ENCODE measurements at regions not wholly inside any gene's neighbourhood (a gene's known extent, or its start where the extent isn't known, plus 50 kb on each side); places are given as distances from the start of the nearest gene placed in this dataset.

DNA sequence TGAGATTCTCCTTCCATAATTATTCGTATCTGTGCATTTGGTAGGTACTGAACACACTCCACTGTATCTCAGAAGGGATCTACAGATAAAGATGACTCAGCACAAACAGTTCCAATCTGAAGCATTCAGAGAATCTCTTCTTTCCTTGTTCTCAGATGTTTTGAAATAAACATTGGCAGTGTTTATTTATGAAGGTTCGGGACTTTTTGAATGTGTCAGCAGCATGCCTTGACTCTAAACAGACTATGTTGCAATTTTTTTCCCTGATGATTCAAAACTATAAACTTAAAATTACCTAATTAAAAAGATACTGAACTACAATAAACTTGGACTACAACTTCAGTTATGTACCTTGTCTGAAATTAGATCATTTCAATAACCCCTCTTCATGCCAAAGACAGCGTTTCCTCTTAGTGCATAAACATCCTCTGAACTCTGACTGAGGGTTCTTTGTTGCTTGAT is 612.9 kb upstream of the TBL1XR1 start:
- TF ChIP-seq, protein P1, sequence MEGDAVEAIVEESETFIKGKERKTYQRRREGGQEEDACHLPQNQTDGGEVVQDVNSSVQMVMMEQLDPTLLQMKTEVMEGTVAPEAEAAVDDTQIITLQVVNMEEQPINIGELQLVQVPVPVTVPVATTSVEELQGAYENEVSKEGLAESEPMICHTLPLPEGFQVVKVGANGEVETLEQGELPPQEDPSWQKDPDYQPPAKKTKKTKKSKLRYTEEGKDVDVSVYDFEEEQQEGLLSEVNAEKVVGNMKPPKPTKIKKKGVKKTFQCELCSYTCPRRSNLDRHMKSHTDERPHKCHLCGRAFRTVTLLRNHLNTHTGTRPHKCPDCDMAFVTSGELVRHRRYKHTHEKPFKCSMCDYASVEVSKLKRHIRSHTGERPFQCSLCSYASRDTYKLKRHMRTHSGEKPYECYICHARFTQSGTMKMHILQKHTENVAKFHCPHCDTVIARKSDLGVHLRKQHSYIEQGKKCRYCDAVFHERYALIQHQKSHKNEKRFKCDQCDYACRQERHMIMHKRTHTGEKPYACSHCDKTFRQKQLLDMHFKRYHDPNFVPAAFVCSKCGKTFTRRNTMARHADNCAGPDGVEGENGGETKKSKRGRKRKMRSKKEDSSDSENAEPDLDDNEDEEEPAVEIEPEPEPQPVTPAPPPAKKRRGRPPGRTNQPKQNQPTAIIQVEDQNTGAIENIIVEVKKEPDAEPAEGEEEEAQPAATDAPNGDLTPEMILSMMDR (conservative IDR thresholded peaks at IDR 0.05; ENCODE audit: control insufficient read depth, insufficient read depth, low read depth, low read length), result no peak
- DNase-seq (ENCODE audit: low read depth), result peak; percentile 93
- H3K4me3 ChIP-seq (ENCODE audit: control insufficient read depth, low read depth, low read length), result no peak overlapping the region

DNA sequence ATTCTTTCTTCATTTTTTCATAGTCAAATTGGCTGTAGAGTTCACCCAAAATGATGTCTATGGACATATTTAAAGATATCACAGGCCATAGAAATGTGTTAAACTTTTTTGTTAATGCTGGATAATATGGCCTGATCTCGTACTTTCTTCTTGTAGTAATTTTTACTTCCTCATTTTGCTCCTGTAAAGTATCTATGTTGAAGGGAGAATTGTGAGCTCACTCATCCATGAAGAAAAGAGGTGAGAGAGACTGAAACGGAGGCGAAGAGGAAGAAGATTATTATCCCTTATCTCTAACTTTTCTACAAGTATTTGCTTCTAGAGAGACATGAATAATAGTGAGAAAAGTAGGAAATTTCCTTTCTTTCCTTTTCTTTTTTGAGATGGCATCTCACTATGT is 613.8 kb upstream of the TBL1XR1 start:
- TF ChIP-seq, protein P1 (conservative IDR thresholded peaks at IDR 0.05; ENCODE audit: control insufficient read depth, insufficient read depth, low read depth, low read length), result no peak
- no peak for DNase-seq (ENCODE audit: low read depth)
- H3K4me3 ChIP-seq (ENCODE audit: control insufficient read depth, low read depth, low read length), result no peak overlapping the region

DNA sequence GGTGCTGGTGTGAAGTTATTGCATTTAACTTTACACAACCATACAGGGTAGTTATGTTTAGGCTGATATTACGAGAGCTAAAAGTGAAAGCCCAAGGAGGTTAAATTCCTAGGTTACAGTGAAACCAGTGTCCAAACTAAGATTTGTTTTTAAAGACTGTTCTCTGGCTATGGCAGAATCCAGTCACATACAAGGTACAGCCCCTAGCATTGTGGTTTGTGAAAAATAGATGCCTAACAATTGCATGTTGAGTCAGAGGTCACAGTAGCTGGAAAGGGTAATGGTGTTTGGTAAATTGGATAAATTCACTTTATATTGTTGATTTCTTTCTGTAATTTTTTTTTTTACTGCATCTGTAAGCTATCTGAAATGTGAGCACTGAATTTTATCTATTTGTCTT is 614.6 kb upstream of the TBL1XR1 start:
- H3K4me3 ChIP-seq (ENCODE audit: control insufficient read depth, low read depth, low read length), result no peak overlapping the region
- DNase-seq (ENCODE audit: low read depth), result peak; percentile 47
- TF ChIP-seq, protein P1 (conservative IDR thresholded peaks at IDR 0.05; ENCODE audit: control insufficient read depth, insufficient read depth, low read depth, low read length), result no peak

DNA sequence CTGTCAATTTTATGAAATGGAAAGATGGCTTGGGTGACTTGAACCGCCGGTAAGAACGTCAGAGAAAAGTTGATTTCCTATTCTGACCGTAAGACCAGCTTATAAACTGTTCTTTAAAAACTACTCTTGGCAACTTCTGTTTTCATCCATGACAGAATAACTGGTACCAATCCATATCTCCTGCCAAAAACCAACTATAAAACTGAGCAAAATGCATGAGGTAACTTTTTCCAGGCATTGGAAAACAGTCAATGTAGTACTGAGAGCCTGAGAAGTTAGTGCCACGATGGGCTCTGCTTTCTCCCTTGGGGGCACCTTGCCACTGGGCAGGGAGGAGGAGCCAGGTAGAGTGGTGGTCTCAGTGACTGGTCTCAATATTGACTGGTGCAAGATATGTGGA is 615.2 kb upstream of the TBL1XR1 start:
- TF ChIP-seq, protein P1 (conservative IDR thresholded peaks at IDR 0.05; ENCODE audit: control insufficient read depth, insufficient read depth, low read depth, low read length), result no peak

DNA sequence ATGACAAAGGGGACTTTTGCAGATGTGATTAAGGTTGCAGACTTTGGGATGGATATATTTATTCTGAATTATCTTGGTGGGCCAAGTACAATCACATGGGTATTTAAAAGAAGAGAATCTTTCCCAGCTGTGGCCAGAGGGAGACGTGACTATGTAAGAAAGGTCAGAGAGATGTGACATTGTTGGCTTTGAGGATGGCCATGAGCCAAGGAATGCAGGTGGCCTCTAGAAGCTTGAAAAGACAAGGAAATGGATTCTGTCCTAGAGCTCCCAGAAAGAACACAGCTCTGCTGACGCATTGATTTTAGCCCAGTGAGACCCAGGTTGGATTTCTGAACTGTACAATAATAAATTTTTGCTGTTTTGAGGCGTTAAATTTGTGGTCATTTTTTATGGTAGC is 616.0 kb upstream of the TBL1XR1 start:
- H3K4me3 ChIP-seq (ENCODE audit: control insufficient read depth, low read depth, low read length), result no peak overlapping the region
- no peak for DNase-seq (ENCODE audit: low read depth)

More for the DNA sequence above, 615.2 kb upstream of the TBL1XR1 start:
- H3K4me3 ChIP-seq (ENCODE audit: control insufficient read depth, low read depth, low read length), result no peak overlapping the region
- no peak for DNase-seq (ENCODE audit: low read depth)

DNA sequence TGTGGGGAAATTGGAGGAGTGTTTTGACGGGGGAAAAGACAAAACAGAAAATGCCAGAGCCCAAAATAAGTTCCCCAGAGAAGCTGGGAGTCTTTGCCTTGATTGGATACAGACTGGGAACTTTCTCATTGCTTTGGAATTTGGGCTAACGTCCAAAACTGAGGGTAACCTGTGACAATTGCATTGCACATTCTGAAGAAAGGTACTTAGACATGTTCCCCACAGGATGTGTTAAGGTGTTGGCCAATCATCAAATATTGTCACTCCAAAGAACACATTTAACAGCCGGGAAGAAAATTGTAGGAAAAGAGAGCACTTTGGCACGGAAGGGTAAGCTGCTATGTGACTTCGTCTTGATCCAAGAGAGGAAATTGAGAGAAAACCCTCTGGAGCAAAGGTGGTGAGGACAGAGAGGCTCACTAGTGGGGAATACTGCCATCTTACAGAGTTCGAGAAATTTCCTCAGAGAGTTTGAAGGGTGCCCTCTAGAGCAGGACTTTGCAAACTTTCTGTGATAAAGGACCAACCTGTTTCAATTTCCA is 619.5 kb upstream of the TBL1XR1 start:
- peak; percentile 75 for DNase-seq (ENCODE audit: low read depth)
- no peak overlapping the region for H3K4me3 ChIP-seq (ENCODE audit: control insufficient read depth, low read depth, low read length)
- TF ChIP-seq, protein P1 (conservative IDR thresholded peaks at IDR 0.05; ENCODE audit: control insufficient read depth, insufficient read depth, low read depth, low read length), result peak; percentile 29

More for the DNA sequence above, 616.0 kb upstream of the TBL1XR1 start:
- TF ChIP-seq, protein P1 (conservative IDR thresholded peaks at IDR 0.05; ENCODE audit: control insufficient read depth, insufficient read depth, low read depth, low read length), result no peak

DNA sequence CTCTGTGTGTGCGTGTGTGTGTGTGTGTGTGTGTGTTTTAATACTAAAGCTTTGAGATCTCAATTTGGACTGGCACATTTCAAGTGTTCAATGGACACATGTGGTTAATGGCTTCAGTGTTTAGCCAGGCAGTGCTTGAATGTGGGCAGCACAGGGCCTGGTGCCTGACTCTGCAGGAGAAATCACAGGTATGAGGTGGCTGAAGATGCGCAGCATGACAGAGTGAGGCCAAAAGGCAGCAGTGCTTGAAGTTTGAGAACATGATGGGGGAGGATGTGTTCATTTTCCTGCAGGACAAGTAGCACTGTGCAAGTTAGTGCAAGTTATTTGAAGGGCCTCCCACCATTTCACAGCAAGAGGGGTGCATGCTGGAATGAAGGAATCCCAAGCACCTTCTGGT is 620.5 kb upstream of the TBL1XR1 start:
- H3K4me3 ChIP-seq (ENCODE audit: control insufficient read depth, low read depth, low read length), result no peak overlapping the region
- no peak for DNase-seq (ENCODE audit: low read depth)
- TF ChIP-seq, protein P1 (conservative IDR thresholded peaks at IDR 0.05; ENCODE audit: control insufficient read depth, insufficient read depth, low read depth, low read length), result no peak
